GM23338 (cell line): ENCODE measurements at regions not wholly inside any gene's neighbourhood (a gene's known extent, or its start where the extent isn't known, plus 50 kb on each side); places are given as distances from the start of the nearest gene placed in this dataset.

Source experiments
- CREB1 ChIP-seq: fragments of 250-450 bp; sonication (Bioruptor Pico); IDR thresholded peaks from 2 replicates; pipeline ENCODE4 v1.5.0; 2020; ENCODE audit warnings: low read depth, mild to moderate bottlenecking, moderate library complexity
- CTCF ChIP-seq, 2 experiments: fragments of 200-600 bp in 1 of 2; sonication (generic) in 1 of 2; conservative IDR thresholded peaks; 2 replicates each; pipeline versions ENCODE4 v1.5.1 to v1.6.1; 2016 to 2017; ENCODE audit warnings: antibody characterized with exemption in 2 of 2, low read depth in 2 of 2, mild to moderate bottlenecking in 2 of 2, moderate library complexity in 1 of 2
- EZH2 ChIP-seq: fragments of 200-600 bp; sonication (generic); IDR thresholded peaks from one replicate; pipeline ENCODE4 v1.8.0; 2017; ENCODE audit warnings: antibody characterized with exemption, mild to moderate bottlenecking, low read depth; ENCODE audit not compliant: unreplicated experiment
- EZH2phosphoT487 ChIP-seq: fragments of 200-600 bp; sonication (generic); IDR thresholded peaks from one replicate; pipeline ENCODE4 v1.8.1; 2018; ENCODE audit warnings: antibody characterized with exemption; ENCODE audit not compliant: unreplicated experiment
- JUNB ChIP-seq: IDR thresholded peaks from one replicate; pipeline ENCODE4 v1.6.1; 2016; ENCODE audit warnings: antibody characterized with exemption; ENCODE audit not compliant: unreplicated experiment
- NANOG ChIP-seq: IDR thresholded peaks from 2 replicates; pipeline ENCODE4 v1.6.1; 2016; ENCODE audit warnings: antibody characterized with exemption, borderline replicate concordance
- POLR2AphosphoS5 ChIP-seq: IDR thresholded peaks from 2 replicates; pipeline ENCODE4 v1.6.1; 2016; ENCODE audit warnings: antibody characterized with exemption, low read depth
- STAT1 ChIP-seq: IDR thresholded peaks from one replicate; pipeline ENCODE4 v1.6.1; 2016; ENCODE audit warnings: antibody characterized with exemption; ENCODE audit not compliant: unreplicated experiment
- ZNF114 ChIP-seq: fragments of 250-450 bp; sonication (Bioruptor Pico); IDR thresholded peaks from 2 replicates; pipeline ENCODE4 v1.5.0; 2020; ENCODE audit warnings: mild to moderate bottlenecking, moderate library complexity
- TF ChIP-seq, protein P1 (sequence below): IDR thresholded peaks from one replicate; pipeline ENCODE4 v1.6.1; 2018; ENCODE audit warnings: antibody characterized with exemption; ENCODE audit not compliant: unreplicated experiment

DNA sequence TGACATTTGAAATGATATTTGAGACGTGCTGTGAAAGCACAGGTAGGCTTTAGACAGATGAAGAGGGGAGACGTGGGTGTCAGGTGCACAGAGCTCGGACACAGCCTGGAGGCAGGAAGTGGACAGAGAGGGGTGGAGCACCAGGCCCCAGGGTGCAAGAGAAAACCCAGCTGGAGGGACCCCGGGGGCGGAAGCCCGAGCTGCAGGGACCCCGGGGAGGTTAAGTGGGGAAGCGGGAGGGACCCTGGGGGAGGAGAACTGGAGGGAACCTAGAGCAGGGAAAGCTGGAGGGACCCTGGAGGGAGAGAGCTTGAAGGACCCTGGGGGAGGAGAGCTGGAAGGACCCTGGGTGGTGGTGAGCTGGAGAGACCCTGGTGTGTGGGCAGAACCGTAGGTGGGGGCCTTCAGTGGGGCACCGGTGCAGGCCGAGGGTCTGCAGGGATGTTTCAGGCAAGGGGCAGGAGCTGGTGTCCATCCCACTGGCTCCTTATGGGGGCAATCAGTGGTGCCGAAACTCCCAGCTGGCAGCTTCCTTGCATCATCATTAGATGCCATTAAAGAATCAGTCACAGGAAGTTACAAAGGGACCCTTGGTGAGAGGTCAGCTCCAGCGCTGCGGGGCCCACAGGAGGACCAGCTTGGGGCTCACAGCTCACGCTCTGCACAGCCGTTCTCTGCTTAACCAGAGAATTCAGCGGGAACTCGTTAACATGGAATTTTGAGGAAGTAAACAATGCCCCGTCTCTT, 246.6 kb downstream of the EIPR1 start:
- TF ChIP-seq CTCF (conservative IDR thresholded peaks at IDR 0.05; ENCODE audit: low read depth in 2 of 2) (no peak), EZH2phosphoT487 (no peak), EZH2 (no peak), NANOG (no peak), POLR2AphosphoS5 (no peak), CREB1 (CRISPR knock-in tag) (no peak), STAT1 (no peak), JUNB (no peak), ZNF114 (CRISPR knock-in tag) (no peak)
- TF ChIP-seq, protein P1, sequence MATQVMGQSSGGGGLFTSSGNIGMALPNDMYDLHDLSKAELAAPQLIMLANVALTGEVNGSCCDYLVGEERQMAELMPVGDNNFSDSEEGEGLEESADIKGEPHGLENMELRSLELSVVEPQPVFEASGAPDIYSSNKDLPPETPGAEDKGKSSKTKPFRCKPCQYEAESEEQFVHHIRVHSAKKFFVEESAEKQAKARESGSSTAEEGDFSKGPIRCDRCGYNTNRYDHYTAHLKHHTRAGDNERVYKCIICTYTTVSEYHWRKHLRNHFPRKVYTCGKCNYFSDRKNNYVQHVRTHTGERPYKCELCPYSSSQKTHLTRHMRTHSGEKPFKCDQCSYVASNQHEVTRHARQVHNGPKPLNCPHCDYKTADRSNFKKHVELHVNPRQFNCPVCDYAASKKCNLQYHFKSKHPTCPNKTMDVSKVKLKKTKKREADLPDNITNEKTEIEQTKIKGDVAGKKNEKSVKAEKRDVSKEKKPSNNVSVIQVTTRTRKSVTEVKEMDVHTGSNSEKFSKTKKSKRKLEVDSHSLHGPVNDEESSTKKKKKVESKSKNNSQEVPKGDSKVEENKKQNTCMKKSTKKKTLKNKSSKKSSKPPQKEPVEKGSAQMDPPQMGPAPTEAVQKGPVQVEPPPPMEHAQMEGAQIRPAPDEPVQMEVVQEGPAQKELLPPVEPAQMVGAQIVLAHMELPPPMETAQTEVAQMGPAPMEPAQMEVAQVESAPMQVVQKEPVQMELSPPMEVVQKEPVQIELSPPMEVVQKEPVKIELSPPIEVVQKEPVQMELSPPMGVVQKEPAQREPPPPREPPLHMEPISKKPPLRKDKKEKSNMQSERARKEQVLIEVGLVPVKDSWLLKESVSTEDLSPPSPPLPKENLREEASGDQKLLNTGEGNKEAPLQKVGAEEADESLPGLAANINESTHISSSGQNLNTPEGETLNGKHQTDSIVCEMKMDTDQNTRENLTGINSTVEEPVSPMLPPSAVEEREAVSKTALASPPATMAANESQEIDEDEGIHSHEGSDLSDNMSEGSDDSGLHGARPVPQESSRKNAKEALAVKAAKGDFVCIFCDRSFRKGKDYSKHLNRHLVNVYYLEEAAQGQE: no peak
